ENCODE measurements at regions not wholly inside any gene's neighbourhood (a gene's known extent, or its start where the extent isn't known, plus 50 kb on each side); places are given as distances from the start of the nearest gene placed in this dataset.

DNA sequence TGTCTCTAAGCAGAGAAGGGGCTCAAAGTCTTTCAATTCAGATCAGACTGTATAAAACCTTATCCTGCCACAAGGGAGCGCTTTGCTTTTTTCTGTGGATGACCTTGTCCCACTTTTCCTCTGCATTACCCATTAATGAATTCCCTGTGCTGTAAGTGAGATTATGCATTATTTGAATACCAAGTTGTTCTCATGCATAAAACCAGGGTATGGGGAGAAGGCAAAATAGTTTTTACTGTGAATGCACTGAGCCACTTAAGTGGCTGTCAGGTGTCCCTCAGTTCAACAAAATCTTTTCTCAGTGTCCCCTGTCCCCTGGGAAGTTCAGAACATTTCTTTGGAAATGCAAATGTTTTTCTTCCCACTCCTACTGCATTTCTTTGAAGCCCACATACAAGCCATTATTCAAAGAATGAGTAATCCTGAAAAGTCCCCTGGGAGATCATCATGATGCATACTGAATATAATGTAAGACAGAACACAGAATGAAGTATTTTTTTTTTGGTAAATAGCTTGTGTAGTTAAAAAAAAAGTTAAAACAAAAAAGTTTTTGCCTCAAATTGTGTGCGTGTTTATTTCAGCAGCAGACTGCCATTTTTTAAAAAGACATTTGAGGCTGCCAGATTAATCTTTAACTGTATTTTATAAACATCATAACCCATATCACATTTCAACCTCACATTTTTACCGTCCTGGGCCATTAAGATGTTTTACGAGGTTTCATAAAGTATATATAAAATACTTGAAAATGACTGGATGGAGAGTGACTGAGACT is 506.7 kb upstream of the PCDH9 start:
- Histone ChIP-seq H3K9me3 (peaks cover 0 to 2% (median 0%) of the 10 kb centered on the region in 4 donors), H3K27me3 (no peaks in the 10 kb centered on the region), H3K27ac (no peak overlapping the region), H3K4me1 (peaks cover 0 to 6% (median 0%) of the 10 kb centered on the region in 4 donors), H3K4me3 (no peak overlapping the region), H3K36me3 (no peaks in the 10 kb centered on the region)
- no peak for DNase-seq
- intact Hi-C loops (cut with DNase I): no loop called here
- TF ChIP-seq EP300 (IDR thresholded peaks at IDR 0.05): no peak
- no peak for TF ChIP-seq POLR2A (IDR thresholded peaks at IDR 0.05)
- WGBS, 2 donors: 23 to 58% methylated on average over 4 of the region's 4 CpGs

GRCh38 chr13:67735651-67736050 is 505.5 kb upstream of the PCDH9 start:
- Histone ChIP-seq H3K4me3 (no peak overlapping the region), H3K9me3 (peaks cover 0 to 2% (median 0%) of the 10 kb centered on the region in 4 donors), H3K36me3 (no peaks in the 10 kb centered on the region), H3K4me1 (no peaks in the 10 kb centered on the region), H3K27me3 (no peaks in the 10 kb centered on the region), H3K27ac (no peak overlapping the region)
- intact Hi-C loops (cut with DNase I): no loop called here
- DNase-seq: no peak
- WGBS, 2 donors: 42 to 89% methylated on average over 1 of the region's 1 CpG
- TF ChIP-seq EP300 (IDR thresholded peaks at IDR 0.05) (no peak), POLR2AphosphoS5 (IDR thresholded peaks at IDR 0.05) (no peak), POLR2A (IDR thresholded peaks at IDR 0.05) (no peak)
- TF ChIP-seq, protein P1, sequence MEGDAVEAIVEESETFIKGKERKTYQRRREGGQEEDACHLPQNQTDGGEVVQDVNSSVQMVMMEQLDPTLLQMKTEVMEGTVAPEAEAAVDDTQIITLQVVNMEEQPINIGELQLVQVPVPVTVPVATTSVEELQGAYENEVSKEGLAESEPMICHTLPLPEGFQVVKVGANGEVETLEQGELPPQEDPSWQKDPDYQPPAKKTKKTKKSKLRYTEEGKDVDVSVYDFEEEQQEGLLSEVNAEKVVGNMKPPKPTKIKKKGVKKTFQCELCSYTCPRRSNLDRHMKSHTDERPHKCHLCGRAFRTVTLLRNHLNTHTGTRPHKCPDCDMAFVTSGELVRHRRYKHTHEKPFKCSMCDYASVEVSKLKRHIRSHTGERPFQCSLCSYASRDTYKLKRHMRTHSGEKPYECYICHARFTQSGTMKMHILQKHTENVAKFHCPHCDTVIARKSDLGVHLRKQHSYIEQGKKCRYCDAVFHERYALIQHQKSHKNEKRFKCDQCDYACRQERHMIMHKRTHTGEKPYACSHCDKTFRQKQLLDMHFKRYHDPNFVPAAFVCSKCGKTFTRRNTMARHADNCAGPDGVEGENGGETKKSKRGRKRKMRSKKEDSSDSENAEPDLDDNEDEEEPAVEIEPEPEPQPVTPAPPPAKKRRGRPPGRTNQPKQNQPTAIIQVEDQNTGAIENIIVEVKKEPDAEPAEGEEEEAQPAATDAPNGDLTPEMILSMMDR (IDR thresholded peaks at IDR 0.05): no peak

GRCh38 chr13:67726979-67727378 is 496.8 kb upstream of the PCDH9 start:
- Histone ChIP-seq H3K9me3 (peaks cover 0 to 1% (median 0%) of the 10 kb centered on the region in 4 donors), H3K4me3 (no peak overlapping the region), H3K4me1 (no peaks in the 10 kb centered on the region), H3K27ac (no peak overlapping the region), H3K27me3 (no peaks in the 10 kb centered on the region), H3K36me3 (no peaks in the 10 kb centered on the region)
- DNase-seq: no peak
- TF ChIP-seq POLR2AphosphoS5 (IDR thresholded peaks at IDR 0.05) (no peak), EP300 (IDR thresholded peaks at IDR 0.05) (no peak), POLR2A (IDR thresholded peaks at IDR 0.05) (no peak)
- TF ChIP-seq, protein P1 (IDR thresholded peaks at IDR 0.05): no peak
- 20 to 63% methylated on average over 3 of the region's 3 CpGs for WGBS, 2 donors
- intact Hi-C loops (cut with DNase I): no loop called here

DNA sequence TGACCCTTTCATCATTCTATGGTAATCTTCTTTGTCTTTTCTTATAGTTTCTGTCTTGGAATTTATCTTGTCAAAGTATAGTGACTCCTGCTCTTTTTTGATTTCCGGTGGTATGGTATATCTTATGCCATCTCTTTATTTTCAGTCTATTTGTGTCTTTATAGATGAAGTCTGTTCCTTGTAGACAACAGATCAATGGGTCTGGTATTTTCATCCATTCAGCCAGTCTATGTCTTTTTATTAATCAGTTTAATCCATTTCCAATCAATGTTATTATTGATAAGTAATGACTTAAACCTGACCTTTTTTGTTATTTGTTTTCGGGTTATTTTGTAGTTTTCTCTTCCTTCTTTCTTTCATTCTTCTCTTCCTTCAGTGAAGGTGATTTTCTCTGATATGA is 495.9 kb upstream of the PCDH9 start:
- TF ChIP-seq POLR2A (IDR thresholded peaks at IDR 0.05) (no peak), EP300 (IDR thresholded peaks at IDR 0.05) (no peak), POLR2AphosphoS5 (IDR thresholded peaks at IDR 0.05) (no peak)
- TF ChIP-seq, protein P1 (IDR thresholded peaks at IDR 0.05): no peak

DNA sequence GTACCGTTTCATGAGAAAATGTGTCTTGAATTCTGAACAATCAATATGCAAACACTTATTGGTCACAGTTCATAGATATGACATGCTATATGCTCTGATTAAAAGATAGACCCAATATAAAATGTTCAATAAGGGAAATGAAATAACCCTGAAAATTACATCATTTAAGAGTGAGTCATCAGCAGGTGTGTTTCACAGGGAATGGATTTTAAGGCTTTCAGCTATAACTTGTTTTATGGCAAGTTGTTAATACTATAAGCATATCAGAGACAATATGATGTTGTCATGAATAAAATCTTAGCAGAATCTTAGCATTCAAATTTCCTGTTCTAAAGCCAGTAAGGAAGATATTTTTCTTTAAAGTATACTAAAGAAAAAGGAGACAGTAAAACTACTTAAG is 483.4 kb upstream of the PCDH9 start:
- 35 to 83% methylated on average over 1 of the region's 1 CpG for WGBS, 2 donors
- DNase-seq: no peak
- H3K36me3 ChIP-seq: no peaks in the 10 kb centered on the region
- H3K27ac ChIP-seq: no peak overlapping the region
- TF ChIP-seq EP300 (IDR thresholded peaks at IDR 0.05) (no peak), POLR2AphosphoS5 (IDR thresholded peaks at IDR 0.05) (no peak), POLR2A (IDR thresholded peaks at IDR 0.05) (no peak)
- TF ChIP-seq, protein P1 (IDR thresholded peaks at IDR 0.05): no peak
- H3K4me3 ChIP-seq: no peak overlapping the region
- H3K27me3 ChIP-seq: no peaks in the 10 kb centered on the region
- intact Hi-C loops (cut with DNase I): no loop called here
- no peaks in the 10 kb centered on the region for H3K9me3 ChIP-seq
- H3K4me1 ChIP-seq: no peaks in the 10 kb centered on the region

More for the DNA sequence above, 495.9 kb upstream of the PCDH9 start:
- no peaks in the 10 kb centered on the region for H3K27me3 ChIP-seq
- H3K27ac ChIP-seq: no peak overlapping the region
- H3K36me3 ChIP-seq: no peaks in the 10 kb centered on the region
- intact Hi-C loops (cut with DNase I): no loop called here
- H3K4me1 ChIP-seq: no peaks in the 10 kb centered on the region
- no peak overlapping the region for H3K4me3 ChIP-seq
- WGBS, 2 donors: 66 to 95% methylated on average over 2 of the region's 2 CpGs
- DNase-seq: no peak
- peaks cover 0 to 1% (median 0%) of the 10 kb centered on the region in 4 donors for H3K9me3 ChIP-seq

All from sigmoid colon (tissue), 6 donors.